ENCODE measurements at regions not wholly inside any gene's neighbourhood (a gene's known extent, or its start where the extent isn't known, plus 50 kb on each side); places are given as distances from the start of the nearest gene placed in this dataset.
A peak's percentile ranks its signal among the peaks of the same experiment; 100 is the strongest.

- Histone ChIP-seq H3K27ac (ENCODE audit: insufficient read depth in 1 of 2, low read depth in 1 of 2, low read length in 2 of 2, poor library complexity in 1 of 2, severe bottlenecking in 2 of 2) (no peak overlapping the region), H3K9me3 (ENCODE audit: control extremely low read depth in 1 of 5, control insufficient read depth in 4 of 5, insufficient read depth in 2 of 5, low read depth in 1 of 5, low read length in 4 of 5) (no peaks in the 10 kb centered on the region), H3K4me1 (ENCODE audit: control extremely low read depth in 1 of 4, control insufficient read depth in 4 of 4, insufficient read depth in 4 of 4, low read length in 3 of 4) (peaks cover 2 to 20% (median 9%) of the 10 kb centered on the region in 4 experiments), H3K27me3 (replicated peaks in 2 of 5; ENCODE audit: control insufficient read depth in 4 of 5, insufficient read depth in 5 of 5, low read length in 4 of 5) (peaks cover 0 to 1% (median 0%) of the 10 kb centered on the region in 5 experiments), H3K4me3 (ENCODE audit: control insufficient read depth in 1 of 7, extremely low read depth in 1 of 7, insufficient read depth in 4 of 7, low read depth in 2 of 7, low read length in 6 of 7) (no peak overlapping the region), H3K36me3 (ENCODE audit: control insufficient read depth in 4 of 4, insufficient read depth in 4 of 4, low read length in 3 of 4) (no peaks in the 10 kb centered on the region)
- ChIA-PET CTCF (interaction anchor here (0.8 to 9.2 kb wide), 44 partner anchors 10 to 306 kb away, joined by 3 to 206 read pairs (median 4); partner anchors contain the start of gene AFTPH), POLR2A (interaction anchor here (1.3 kb wide), 1 partner anchor 279 kb away, joined by 10 read pairs; no protein-coding TSS in a partner anchor)
- no peak for DNase-seq
- 72% methylated on average over 5 of the region's 8 CpGs for WGBS (ENCODE audit: insufficient coverage)
Measured at GRCh38 chr2:64328415-64328722, 125.6 kb upstream of the LGALSL start.

- H3K27ac ChIP-seq (ENCODE audit: insufficient read depth in 1 of 2, low read depth in 1 of 2, low read length in 2 of 2, poor library complexity in 1 of 2, severe bottlenecking in 2 of 2), result no peak overlapping the region
- no peaks in the 10 kb centered on the region for H3K36me3 ChIP-seq (ENCODE audit: control insufficient read depth in 4 of 4, insufficient read depth in 4 of 4, low read length in 3 of 4)
- no peaks in the 10 kb centered on the region for H3K9me3 ChIP-seq (ENCODE audit: control extremely low read depth in 1 of 5, control insufficient read depth in 4 of 5, insufficient read depth in 2 of 5, low read depth in 1 of 5, low read length in 4 of 5)
- ChIA-PET CTCF (interaction anchor here (0.8 to 9.2 kb wide), 31 partner anchors 11 to 306 kb away, joined by 3 to 206 read pairs (median 5); partner anchors contain the start of gene AFTPH), POLR2A (no interaction called here)
- DNase-seq, result no peak
- 100% methylated on average over 3 of the region's 3 CpGs for WGBS (ENCODE audit: insufficient coverage)
- peaks cover 2 to 20% (median 9%) of the 10 kb centered on the region in 4 experiments for H3K4me1 ChIP-seq (ENCODE audit: control extremely low read depth in 1 of 4, control insufficient read depth in 4 of 4, insufficient read depth in 4 of 4, low read length in 3 of 4)
- H3K27me3 ChIP-seq (replicated peaks in 2 of 5; ENCODE audit: control insufficient read depth in 4 of 5, insufficient read depth in 5 of 5, low read length in 4 of 5), result peaks cover 0 to 1% (median 0%) of the 10 kb centered on the region in 5 experiments
- H3K4me3 ChIP-seq (ENCODE audit: control insufficient read depth in 1 of 7, extremely low read depth in 1 of 7, insufficient read depth in 4 of 7, low read depth in 2 of 7, low read length in 6 of 7), result no peak overlapping the region
Measured at GRCh38 chr2:64328756-64329155, 125.2 kb upstream of the LGALSL start.

- no peak for DNase-seq
- H3K36me3 ChIP-seq (ENCODE audit: control insufficient read depth in 4 of 4, insufficient read depth in 4 of 4, low read length in 3 of 4), result no peaks in the 10 kb centered on the region
- peaks cover 2 to 20% (median 9%) of the 10 kb centered on the region in 4 experiments for H3K4me1 ChIP-seq (ENCODE audit: control extremely low read depth in 1 of 4, control insufficient read depth in 4 of 4, insufficient read depth in 4 of 4, low read length in 3 of 4)
- ChIA-PET POLR2A (no interaction called here), CTCF (interaction anchor here (0.7 to 9.2 kb wide), 20 partner anchors 11 to 553 kb away, joined by 3 to 206 read pairs (median 8); no protein-coding TSS in a partner anchor)
- H3K27ac ChIP-seq (ENCODE audit: insufficient read depth in 1 of 2, low read depth in 1 of 2, low read length in 2 of 2, poor library complexity in 1 of 2, severe bottlenecking in 2 of 2), result no peak overlapping the region
- WGBS (ENCODE audit: insufficient coverage), result 100% methylated on average over 2 of the region's 2 CpGs
- no peaks in the 10 kb centered on the region for H3K9me3 ChIP-seq (ENCODE audit: control extremely low read depth in 1 of 5, control insufficient read depth in 4 of 5, insufficient read depth in 2 of 5, low read depth in 1 of 5, low read length in 4 of 5)
- H3K4me3 ChIP-seq (ENCODE audit: control insufficient read depth in 1 of 7, extremely low read depth in 1 of 7, insufficient read depth in 4 of 7, low read depth in 2 of 7, low read length in 6 of 7), result no peak overlapping the region
- peaks cover 0 to 1% (median 0%) of the 10 kb centered on the region in 5 experiments for H3K27me3 ChIP-seq (replicated peaks in 2 of 5; ENCODE audit: control insufficient read depth in 4 of 5, insufficient read depth in 5 of 5, low read length in 4 of 5)
Measured at GRCh38 chr2:64329848-64330247, 124.1 kb upstream of the LGALSL start.

- CTCF ChIA-PET, result interaction anchor here (0.7 to 9.2 kb wide), 44 partner anchors 8 to 552 kb away, joined by 3 to 206 read pairs (median 6); partner anchors contain the start of gene LGALSL
- Histone ChIP-seq H3K27me3 (replicated peaks in 2 of 5; ENCODE audit: control insufficient read depth in 4 of 5, insufficient read depth in 5 of 5, low read length in 4 of 5) (peaks cover 0 to 1% (median 0%) of the 10 kb centered on the region in 5 experiments), H3K4me3 (ENCODE audit: control insufficient read depth in 1 of 7, extremely low read depth in 1 of 7, insufficient read depth in 4 of 7, low read depth in 2 of 7, low read length in 6 of 7) (peak overlapping the region in 2 of 7 experiments; percentile 17 to 48), H3K4me1 (ENCODE audit: control extremely low read depth in 1 of 4, control insufficient read depth in 4 of 4, insufficient read depth in 4 of 4, low read length in 3 of 4) (peaks cover 2 to 20% (median 9%) of the 10 kb centered on the region in 4 experiments), H3K27ac (ENCODE audit: insufficient read depth in 1 of 2, low read depth in 1 of 2, low read length in 2 of 2, poor library complexity in 1 of 2, severe bottlenecking in 2 of 2) (no peak overlapping the region), H3K9me3 (ENCODE audit: control extremely low read depth in 1 of 5, control insufficient read depth in 4 of 5, insufficient read depth in 2 of 5, low read depth in 1 of 5, low read length in 4 of 5) (no peaks in the 10 kb centered on the region), H3K36me3 (ENCODE audit: control insufficient read depth in 4 of 4, insufficient read depth in 4 of 4, low read length in 3 of 4) (no peaks in the 10 kb centered on the region)
- WGBS (ENCODE audit: insufficient coverage), result 36% methylated on average over 7 of the region's 10 CpGs
- POLR2A ChIA-PET, result interaction anchor here (1.2 kb wide), 1 partner anchor 157 kb away, joined by 3 read pairs; no protein-coding TSS in a partner anchor
- peak; percentile 87 to 93 (median 88) for DNase-seq
Measured at GRCh38 chr2:64330281-64331113, 123.5 kb upstream of the LGALSL start.

GRCh38 chr2:64331114-64331645 is 122.8 kb upstream of the LGALSL start:
- CTCF ChIA-PET, result interaction anchor here (0.6 to 9.2 kb wide), 44 partner anchors 9 to 702 kb away, joined by 3 to 206 read pairs (median 6); partner anchors contain the start of gene LGALSL
- no peak for DNase-seq
- POLR2A ChIA-PET, result interaction anchor here (1.2 kb wide), 1 partner anchor 157 kb away, joined by 3 read pairs; no protein-coding TSS in a partner anchor
- H3K27ac ChIP-seq (ENCODE audit: insufficient read depth in 1 of 2, low read depth in 1 of 2, low read length in 2 of 2, poor library complexity in 1 of 2, severe bottlenecking in 2 of 2), result no peak overlapping the region
- H3K36me3 ChIP-seq (ENCODE audit: control insufficient read depth in 4 of 4, insufficient read depth in 4 of 4, low read length in 3 of 4), result no peaks in the 10 kb centered on the region
- no peak overlapping the region for H3K4me3 ChIP-seq (ENCODE audit: control insufficient read depth in 1 of 7, extremely low read depth in 1 of 7, insufficient read depth in 4 of 7, low read depth in 2 of 7, low read length in 6 of 7)
- H3K4me1 ChIP-seq (ENCODE audit: control extremely low read depth in 1 of 4, control insufficient read depth in 4 of 4, insufficient read depth in 4 of 4, low read length in 3 of 4), result peaks cover 2 to 20% (median 9%) of the 10 kb centered on the region in 4 experiments
- no peaks in the 10 kb centered on the region for H3K9me3 ChIP-seq (ENCODE audit: control extremely low read depth in 1 of 5, control insufficient read depth in 4 of 5, insufficient read depth in 2 of 5, low read depth in 1 of 5, low read length in 4 of 5)
- peaks cover 0 to 1% (median 0%) of the 10 kb centered on the region in 5 experiments for H3K27me3 ChIP-seq (replicated peaks in 2 of 5; ENCODE audit: control insufficient read depth in 4 of 5, insufficient read depth in 5 of 5, low read length in 4 of 5)
- 100% methylated on average over 3 of the region's 6 CpGs for WGBS (ENCODE audit: insufficient coverage)

DNA sequence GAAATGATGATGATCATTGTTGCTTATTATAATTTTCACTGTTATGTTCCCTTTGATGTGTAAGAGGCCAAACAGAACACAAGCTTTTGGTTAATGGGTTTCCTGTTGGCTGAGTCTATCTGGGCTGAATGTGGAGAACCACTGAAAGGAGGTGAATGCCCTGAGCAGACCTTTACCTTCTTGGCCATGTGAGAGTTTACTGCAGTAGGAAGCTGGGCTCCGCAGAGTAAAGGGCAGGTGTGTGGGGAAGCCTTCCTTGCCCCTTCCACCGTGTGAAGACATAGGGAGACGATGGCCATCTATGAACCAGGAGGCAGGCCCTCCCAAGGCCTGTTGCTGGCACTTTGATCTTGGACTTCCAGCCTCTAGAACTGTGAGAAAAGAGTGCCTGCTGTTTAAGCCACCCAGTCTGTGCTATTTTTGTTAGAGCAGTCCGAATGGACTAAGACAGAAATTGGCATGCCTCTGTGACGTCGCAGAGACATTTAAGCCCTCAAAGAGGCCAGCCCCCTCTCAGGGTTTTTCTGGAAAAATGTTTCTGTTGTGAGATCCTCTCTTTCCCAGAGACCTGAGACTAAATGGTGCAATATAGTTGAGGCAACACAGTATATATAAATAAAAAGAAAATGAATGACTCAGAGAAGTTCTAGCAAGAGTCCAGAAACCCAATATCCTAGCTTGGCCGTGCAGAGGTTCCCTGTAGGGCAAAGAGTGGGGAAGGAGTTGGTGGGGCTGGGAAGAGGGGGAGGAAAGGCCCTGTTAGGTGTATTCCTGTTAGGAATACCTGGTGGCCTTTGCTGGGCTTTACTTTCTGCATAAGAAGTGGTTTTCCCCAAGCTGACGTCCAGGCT is 121.9 kb upstream of the LGALSL start:
- ChIA-PET POLR2A (interaction anchor here (1.2 kb wide), 1 partner anchor 156 kb away, joined by 3 read pairs; no protein-coding TSS in a partner anchor), CTCF (interaction anchor here (0.6 to 9.2 kb wide), 33 partner anchors 8 to 701 kb away, joined by 3 to 206 read pairs (median 6); partner anchors contain the start of gene LGALSL)
- H3K36me3 ChIP-seq (ENCODE audit: control insufficient read depth in 4 of 4, insufficient read depth in 4 of 4, low read length in 3 of 4), result no peaks in the 10 kb centered on the region
- H3K9me3 ChIP-seq (ENCODE audit: control extremely low read depth in 1 of 5, control insufficient read depth in 4 of 5, insufficient read depth in 2 of 5, low read depth in 1 of 5, low read length in 4 of 5), result no peaks in the 10 kb centered on the region
- H3K4me1 ChIP-seq (ENCODE audit: control extremely low read depth in 1 of 4, control insufficient read depth in 4 of 4, insufficient read depth in 4 of 4, low read length in 3 of 4), result peaks cover 2 to 20% (median 9%) of the 10 kb centered on the region in 4 experiments
- H3K27me3 ChIP-seq (replicated peaks in 2 of 5; ENCODE audit: control insufficient read depth in 4 of 5, insufficient read depth in 5 of 5, low read length in 4 of 5), result peaks cover 0 to 1% (median 0%) of the 10 kb centered on the region in 5 experiments
- no peak overlapping the region for H3K27ac ChIP-seq (ENCODE audit: insufficient read depth in 1 of 2, low read depth in 1 of 2, low read length in 2 of 2, poor library complexity in 1 of 2, severe bottlenecking in 2 of 2)
- DNase-seq, result no peak
- 90% methylated on average over 8 of the region's 8 CpGs for WGBS (ENCODE audit: insufficient coverage)
- H3K4me3 ChIP-seq (ENCODE audit: control insufficient read depth in 1 of 7, extremely low read depth in 1 of 7, insufficient read depth in 4 of 7, low read depth in 2 of 7, low read length in 6 of 7), result no peak overlapping the region

All from common myeloid progenitor, CD34-positive (primary cell).